Mesenchymal stem cell (in vitro differentiated cells and primary cell): ENCODE measurements at regions not wholly inside any gene's neighbourhood (a gene's known extent, or its start where the extent isn't known, plus 50 kb on each side); places are given as distances from the start of the nearest gene placed in this dataset.

Experiments used
- DNase-seq: peaks from one replicate; pipeline ENCODE4 v3.0.0-alpha.2; 2013
- H2AFZ ChIP-seq: one replicate; pipeline ENCODE4 v1.6.1; 2013; ENCODE audit warnings: low read depth, mild to moderate bottlenecking, control low read depth, inconsistent platforms, low read length, moderate library complexity
- H2AK5ac ChIP-seq: 2 replicates; pipeline ENCODE4 v1.6.1; 2013; ENCODE audit warnings: low read length, moderate library complexity, mild to moderate bottlenecking, inconsistent platforms; ENCODE audit not compliant: severe bottlenecking
- H2BK120ac ChIP-seq: one replicate; pipeline ENCODE4 v1.6.1; 2013; ENCODE audit warnings: low read depth, mild to moderate bottlenecking, inconsistent platforms, low read length, moderate library complexity
- H2BK12ac ChIP-seq, 2 experiments: one replicate each; pipeline ENCODE4 v1.6.1; 2013; ENCODE audit warnings: inconsistent platforms in 2 of 2, low read length in 2 of 2, mild to moderate bottlenecking in 2 of 2, moderate library complexity in 2 of 2, control low read depth in 1 of 2
- H2BK15ac ChIP-seq: one replicate; pipeline ENCODE4 v1.6.1; 2013; ENCODE audit warnings: mild to moderate bottlenecking, low read depth, inconsistent platforms; ENCODE audit not compliant: poor library complexity, severe bottlenecking
- H2BK5ac ChIP-seq: 2 replicates; pipeline ENCODE4 v1.6.1; 2013; ENCODE audit warnings: low read depth, mild to moderate bottlenecking, low read length, control low read depth, inconsistent platforms; ENCODE audit not compliant: poor library complexity, severe bottlenecking
- H3K14ac ChIP-seq, 2 experiments: one replicate each; pipeline ENCODE4 v1.6.1; 2013; ENCODE audit warnings: inconsistent platforms in 2 of 2, low read length in 2 of 2, control low read depth in 1 of 2, mild to moderate bottlenecking in 1 of 2, moderate library complexity in 1 of 2
- H3K18ac ChIP-seq, 2 experiments: one replicate each; pipeline ENCODE4 v1.6.1; 2013; ENCODE audit warnings: inconsistent platforms in 2 of 2, low read length in 2 of 2, control low read depth in 1 of 2, low read depth in 1 of 2, mild to moderate bottlenecking in 1 of 2
- H3K23ac ChIP-seq, 2 experiments: one replicate each; pipeline ENCODE4 v1.6.1; 2013; ENCODE audit warnings: inconsistent platforms in 2 of 2, low read length in 2 of 2, mild to moderate bottlenecking in 2 of 2, moderate library complexity in 2 of 2, control low read depth in 1 of 2
- H3K27ac ChIP-seq: 2 replicates; pipeline ENCODE4 v1.5.1; 2013; ENCODE audit warnings: mild to moderate bottlenecking, moderate library complexity, low read length, control low read depth, inconsistent platforms; ENCODE audit not compliant: poor library complexity, severe bottlenecking
- H3K27me3 ChIP-seq, 2 experiments: 2 replicates each; pipeline versions ENCODE4 v1.6.1 to v1.7.0; 2013; ENCODE audit warnings: low read length in 2 of 2, mild to moderate bottlenecking in 2 of 2, moderate library complexity in 2 of 2, control low read depth in 1 of 2, inconsistent platforms in 1 of 2; ENCODE audit not compliant: control insufficient read depth in 1 of 2, insufficient read depth in 1 of 2
- H3K36me3 ChIP-seq, 2 experiments: 2 replicates each; pipeline versions ENCODE4 v1.6.1 to v1.7.0; 2013; ENCODE audit warnings: low read length in 2 of 2, control low read depth in 1 of 2, inconsistent platforms in 1 of 2, low read depth in 1 of 2, mild to moderate bottlenecking in 1 of 2; ENCODE audit not compliant: insufficient read depth in 2 of 2, control insufficient read depth in 1 of 2
- H3K4ac ChIP-seq, 2 experiments: one replicate each; pipeline ENCODE4 v1.6.1; 2013; ENCODE audit warnings: inconsistent platforms in 2 of 2, low read length in 2 of 2, mild to moderate bottlenecking in 2 of 2, moderate library complexity in 2 of 2, control low read depth in 1 of 2, low read depth in 1 of 2
- H3K4me1 ChIP-seq: 2 replicates; pipeline ENCODE4 v1.6.1; 2013; ENCODE audit warnings: low read depth, low read length, control low read depth; ENCODE audit not compliant: control insufficient read depth, insufficient read depth
- H3K4me2 ChIP-seq: 2 replicates; pipeline ENCODE4 v1.6.1; 2013; ENCODE audit warnings: low read length, mild to moderate bottlenecking, inconsistent platforms; ENCODE audit not compliant: poor library complexity, severe bottlenecking
- H3K4me3 ChIP-seq, 2 experiments: 2 replicates each; pipeline versions ENCODE4 v1.5.1 to v1.7.0; 2013; ENCODE audit warnings: low read length in 2 of 2, mild to moderate bottlenecking in 2 of 2, control low read depth in 1 of 2, low read depth in 1 of 2; ENCODE audit not compliant: insufficient read depth in 1 of 2
- H3K79me1 ChIP-seq: replicated peaks from 2 replicates; pipeline ENCODE4 v1.6.1; 2013; ENCODE audit warnings: mild to moderate bottlenecking, control low read depth, low read length, inconsistent platforms; ENCODE audit not compliant: poor library complexity, severe bottlenecking
- H3K9ac ChIP-seq: 2 replicates; pipeline ENCODE4 v1.7.0; 2013; ENCODE audit warnings: mild to moderate bottlenecking, low read length, moderate library complexity
- H3K9me3 ChIP-seq: 2 replicates; pipeline ENCODE4 v1.7.0; 2013; ENCODE audit warnings: mild to moderate bottlenecking, low read length; ENCODE audit not compliant: control insufficient read depth
- H4K8ac ChIP-seq: one replicate; pipeline ENCODE4 v1.6.1; 2013; ENCODE audit warnings: inconsistent platforms, mild to moderate bottlenecking, low read length, moderate library complexity
- H4K91ac ChIP-seq: one replicate; pipeline ENCODE4 v1.6.1; 2013; ENCODE audit warnings: mild to moderate bottlenecking, low read length, inconsistent platforms
- WGBS: methylation state at CpG from one replicate; pipeline ENCODE4 v1.1.7; 2013; ENCODE audit warnings: mixed read lengths; 5-methylcytosine and 5-hydroxymethylcytosine counted together

- Histone ChIP-seq H3K36me3 (no peaks in the 10 kb centered on the region), H2BK120ac (no peak overlapping the region), H2AK5ac (no peak overlapping the region), H4K91ac (no peak overlapping the region), H3K23ac (no peak overlapping the region), H3K18ac (no peak overlapping the region), H3K9me3 (no peaks in the 10 kb centered on the region), H2BK12ac (no peak overlapping the region), H2BK15ac (no peak overlapping the region), H3K4ac (no peak overlapping the region), H3K27me3 (no peaks in the 10 kb centered on the region), H3K14ac (no peak overlapping the region), H2BK5ac (no peak overlapping the region), H3K4me3 (no peak overlapping the region), H3K4me2 (no peak overlapping the region), H4K8ac (no peak overlapping the region), H3K9ac (no peak overlapping the region), H3K79me1 (no peaks in the 10 kb centered on the region), H3K4me1 (no peaks in the 10 kb centered on the region), H2AFZ (no peak overlapping the region), H3K27ac (no peak overlapping the region)
- no peak for DNase-seq
Measured at GRCh38 chr18:29250843-29251242, 1073.9 kb upstream of the CDH2 start.

- Histone ChIP-seq H2BK12ac (no peak overlapping the region), H3K14ac (no peak overlapping the region), H3K27me3 (no peaks in the 10 kb centered on the region), H3K4me1 (no peaks in the 10 kb centered on the region), H4K91ac (no peak overlapping the region), H2BK120ac (no peak overlapping the region), H4K8ac (no peak overlapping the region), H3K79me1 (no peaks in the 10 kb centered on the region), H3K36me3 (no peaks in the 10 kb centered on the region), H3K4me3 (no peak overlapping the region), H3K9ac (no peak overlapping the region), H2AK5ac (no peak overlapping the region), H3K4ac (no peak overlapping the region), H2AFZ (no peak overlapping the region), H3K4me2 (no peak overlapping the region), H3K27ac (no peak overlapping the region), H3K18ac (no peak overlapping the region), H3K23ac (no peak overlapping the region), H2BK15ac (no peak overlapping the region), H2BK5ac (no peak overlapping the region), H3K9me3 (no peaks in the 10 kb centered on the region)
- WGBS = 85% methylated on average over 3 of the region's 4 CpGs
- no peak for DNase-seq
Measured at GRCh38 chr18:29250259-29250658, 1073.3 kb upstream of the CDH2 start.

GRCh38 chr18:29248805-29249204 lies 1071.9 kb upstream of the CDH2 start:
- H3K27ac ChIP-seq = no peak overlapping the region
- no peak overlapping the region for H3K23ac ChIP-seq
- H3K4ac ChIP-seq = no peak overlapping the region
- H3K36me3 ChIP-seq = no peaks in the 10 kb centered on the region
- H3K9me3 ChIP-seq = no peaks in the 10 kb centered on the region
- H3K27me3 ChIP-seq = no peaks in the 10 kb centered on the region
- no peak overlapping the region for H3K4me3 ChIP-seq
- H3K79me1 ChIP-seq = no peaks in the 10 kb centered on the region
- H4K91ac ChIP-seq = no peak overlapping the region
- DNase-seq = no peak
- H4K8ac ChIP-seq = no peak overlapping the region
- no peak overlapping the region for H3K14ac ChIP-seq
- WGBS = 88% methylated on average over 2 of the region's 2 CpGs
- H2AFZ ChIP-seq = no peak overlapping the region
- H2BK12ac ChIP-seq = no peak overlapping the region
- no peaks in the 10 kb centered on the region for H3K4me1 ChIP-seq
- H2BK15ac ChIP-seq = no peak overlapping the region
- no peak overlapping the region for H3K4me2 ChIP-seq
- H3K18ac ChIP-seq = no peak overlapping the region
- no peak overlapping the region for H2BK120ac ChIP-seq
- H3K9ac ChIP-seq = no peak overlapping the region
- H2BK5ac ChIP-seq = no peak overlapping the region
- no peak overlapping the region for H2AK5ac ChIP-seq

GRCh38 chr18:29241199-29241598 lies 1064.3 kb upstream of the CDH2 start:
- Histone ChIP-seq H4K91ac (no peak overlapping the region), H3K9me3 (no peaks in the 10 kb centered on the region), H3K36me3 (no peaks in the 10 kb centered on the region), H2AK5ac (no peak overlapping the region), H2BK12ac (no peak overlapping the region), H3K4ac (no peak overlapping the region), H3K9ac (no peak overlapping the region), H3K27me3 (no peaks in the 10 kb centered on the region), H2BK5ac (no peak overlapping the region), H3K14ac (no peak overlapping the region), H3K4me3 (no peak overlapping the region), H4K8ac (no peak overlapping the region), H3K23ac (no peak overlapping the region), H3K27ac (no peak overlapping the region), H2BK15ac (no peak overlapping the region), H3K18ac (no peak overlapping the region), H3K79me1 (no peaks in the 10 kb centered on the region), H2AFZ (no peak overlapping the region), H3K4me1 (no peaks in the 10 kb centered on the region), H2BK120ac (no peak overlapping the region), H3K4me2 (no peak overlapping the region)
- no peak for DNase-seq
- WGBS = 100% methylated on average over 2 of the region's 3 CpGs
